Right atrium auricular region (tissue), 2 donors: ENCODE measurements at regions not wholly inside any gene's neighbourhood (a gene's known extent, or its start where the extent isn't known, plus 50 kb on each side); places are given as distances from the start of the nearest gene placed in this dataset.

Experiments used
- DNase-seq: peaks from one replicate; pipeline ENCODE4 v3.0.0-alpha.2; 2019; ENCODE audit warnings: low spot score
- H3K27ac ChIP-seq, 2 donors: fragments of 200-600 bp; sonication (generic); 1 replicate in 1 of 2; 2 replicates in 1 of 2; pipeline ENCODE4 v1.5.1; 2016 to 2019
- H3K27me3 ChIP-seq, 2 donors: fragments of 200-600 bp; sonication (generic); one replicate each; pipeline versions ENCODE4 v1.5.1 to v1.6.0; 2017 to 2019
- H3K36me3 ChIP-seq: fragments of 200-600 bp; sonication (generic); one replicate; pipeline ENCODE4 v1.5.1; 2016
- H3K4me1 ChIP-seq, 2 donors: fragments of 200-600 bp; sonication (generic); one replicate each; pipeline versions ENCODE4 v1.5.1 to v1.6.0; 2017 to 2019
- H3K4me3 ChIP-seq, 2 donors: fragments of 200-600 bp; sonication (generic); 1 replicate in 1 of 2; 2 replicates in 1 of 2; pipeline ENCODE4 v1.5.1; 2017 to 2019; ENCODE audit warnings: mild to moderate bottlenecking in 1 of 2, moderate library complexity in 1 of 2
- H3K9me3 ChIP-seq, 2 donors: fragments of 200-600 bp; sonication (generic); one replicate each; pipeline ENCODE4 v1.5.1; 2019
- CTCF ChIP-seq, 2 donors: fragments of 200-600 bp; sonication (generic); IDR thresholded peaks; one replicate each; pipeline ENCODE4 v1.5.1; 2019; ENCODE audit warnings: antibody characterized with exemption in 2 of 2

- Histone ChIP-seq H3K27ac (no peak overlapping the region), H3K9me3 (no peaks in the 10 kb centered on the region), H3K4me3 (no peak overlapping the region), H3K27me3 (no peaks in the 10 kb centered on the region), H3K36me3 (no peaks in the 10 kb centered on the region), H3K4me1 (no peaks in the 10 kb centered on the region)
- no peak for TF ChIP-seq CTCF (IDR thresholded peaks at IDR 0.05)
- no peak for DNase-seq
Observed at GRCh38 chr7:137129025-137129424, 214.5 kb downstream of the PTN start.

DNA sequence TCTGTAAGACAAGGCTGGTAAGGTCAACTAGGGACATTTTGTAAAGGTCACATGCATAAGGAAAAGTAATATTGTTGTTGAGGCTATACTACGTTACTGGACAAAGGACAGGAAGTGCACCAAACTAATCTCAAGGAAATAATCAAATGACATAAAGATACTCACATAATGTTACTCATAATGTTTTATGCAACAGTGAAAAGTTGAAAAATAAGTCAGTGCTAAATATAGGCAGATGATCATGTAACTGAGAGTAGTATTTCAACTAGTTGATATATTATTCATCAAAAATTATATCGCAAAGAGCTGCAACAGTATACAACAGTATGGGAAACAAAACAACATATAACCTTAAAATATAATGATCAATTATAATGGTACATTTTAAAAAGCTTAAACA, 215.7 kb downstream of the PTN start:
- no peak for DNase-seq
- no peaks in the 10 kb centered on the region for H3K36me3 ChIP-seq
- TF ChIP-seq CTCF (IDR thresholded peaks at IDR 0.05) = no peak
- no peaks in the 10 kb centered on the region for H3K9me3 ChIP-seq
- no peak overlapping the region for H3K4me3 ChIP-seq
- H3K4me1 ChIP-seq = no peaks in the 10 kb centered on the region
- no peaks in the 10 kb centered on the region for H3K27me3 ChIP-seq
- H3K27ac ChIP-seq = no peak overlapping the region

DNA sequence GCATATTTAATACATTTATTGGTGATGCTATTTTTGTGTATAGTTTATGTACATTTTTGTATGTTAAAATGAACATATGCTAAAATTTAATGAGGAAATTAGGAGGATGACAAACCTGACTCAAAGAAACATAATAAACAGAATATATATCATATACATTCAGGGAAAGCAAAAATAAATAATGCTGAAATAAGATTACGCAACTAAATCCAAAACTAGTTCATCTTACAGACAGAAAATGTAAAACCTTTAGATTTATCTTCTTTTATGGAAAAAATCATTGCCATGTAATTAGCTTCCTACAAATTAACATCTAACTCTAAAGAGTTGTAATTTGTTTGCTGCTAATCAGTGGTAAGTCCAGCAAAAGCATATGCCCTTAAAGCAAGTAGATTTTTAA, 216.5 kb downstream of the PTN start:
- Histone ChIP-seq H3K4me1 (no peaks in the 10 kb centered on the region), H3K4me3 (no peak overlapping the region), H3K36me3 (no peaks in the 10 kb centered on the region), H3K27me3 (no peaks in the 10 kb centered on the region), H3K27ac (no peak overlapping the region), H3K9me3 (no peaks in the 10 kb centered on the region)
- TF ChIP-seq CTCF (IDR thresholded peaks at IDR 0.05) = no peak
- DNase-seq = no peak

DNA sequence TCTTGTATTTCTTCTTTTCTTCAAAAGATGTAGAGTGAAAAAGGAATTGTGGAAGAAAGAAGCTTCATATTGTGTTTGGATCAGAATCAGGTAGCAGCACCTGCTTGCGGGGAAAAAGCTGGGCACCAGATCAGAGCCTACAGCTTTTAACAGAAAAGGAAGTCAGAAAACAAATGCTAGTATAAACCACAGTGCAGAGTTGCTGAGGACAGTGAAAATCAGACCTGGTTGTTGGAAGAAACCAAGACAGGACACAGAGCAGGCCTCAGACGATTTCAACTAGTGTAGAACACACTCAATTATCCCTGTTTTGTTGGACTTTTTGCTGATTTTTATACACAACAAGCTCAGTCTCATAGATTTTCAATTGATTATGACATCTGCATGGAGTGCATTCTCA, 221.4 kb downstream of the PTN start:
- Histone ChIP-seq H3K9me3 (no peaks in the 10 kb centered on the region), H3K27me3 (no peaks in the 10 kb centered on the region), H3K4me3 (no peak overlapping the region), H3K27ac (no peak overlapping the region), H3K36me3 (no peaks in the 10 kb centered on the region), H3K4me1 (no peaks in the 10 kb centered on the region)
- DNase-seq = no peak
- no peak for TF ChIP-seq CTCF (IDR thresholded peaks at IDR 0.05)

GRCh38 chr7:137120690-137121089, 222.8 kb downstream of the PTN start:
- no peak overlapping the region for H3K4me3 ChIP-seq
- H3K4me1 ChIP-seq = no peaks in the 10 kb centered on the region
- H3K36me3 ChIP-seq = no peaks in the 10 kb centered on the region
- H3K27ac ChIP-seq = no peak overlapping the region
- no peak for TF ChIP-seq CTCF (IDR thresholded peaks at IDR 0.05)
- no peak for DNase-seq
- no peaks in the 10 kb centered on the region for H3K9me3 ChIP-seq
- no peaks in the 10 kb centered on the region for H3K27me3 ChIP-seq

GRCh38 chr7:137110535-137110934, 233.0 kb downstream of the PTN start:
- no peak for TF ChIP-seq CTCF (IDR thresholded peaks at IDR 0.05)
- H3K36me3 ChIP-seq = no peaks in the 10 kb centered on the region
- no peaks in the 10 kb centered on the region for H3K4me1 ChIP-seq
- H3K9me3 ChIP-seq = no peaks in the 10 kb centered on the region
- H3K27ac ChIP-seq = no peak overlapping the region
- no peaks in the 10 kb centered on the region for H3K27me3 ChIP-seq
- no peak overlapping the region for H3K4me3 ChIP-seq
- DNase-seq = no peak
